GM18868 (cell line): ENCODE measurements at regions not wholly inside any gene's neighbourhood (a gene's known extent, or its start where the extent isn't known, plus 50 kb on each side); places are given as distances from the start of the nearest gene placed in this dataset.
"Not testable (repeated sequence)": the region's sequence is repeated elsewhere in the genome, so short reads cannot be mapped to it uniquely, and the experiment has no call there.

ENCODE experiments used
- ATAC-seq: cut with Tn5 transposase; IDR thresholded peaks from one replicate; pipeline ENCODE4 v1.9.1; 2021; ENCODE audit warnings: mild to moderate bottlenecking, moderate library complexity; ENCODE audit not compliant: unreplicated experiment

- no peak for ATAC-seq
Observed at GRCh38 chr6:30832864-30833263, 51.5 kb upstream of the DDR1 start.

GRCh38 chr6:30830438-30830837 lies 53.9 kb upstream of the DDR1 start:
- ATAC-seq = no peak

- ATAC-seq = no peak
Observed at GRCh38 chr6:30829639-30830255, 54.6 kb upstream of the DDR1 start.

GRCh38 chr6:30829033-30829432 lies 55.3 kb upstream of the DDR1 start:
- no peak for ATAC-seq

- ATAC-seq = no peak
Observed at GRCh38 chr6:30828027-30828962, 56.0 kb upstream of the DDR1 start.

- no peak for ATAC-seq
Observed at GRCh38 chr6:30826961-30827342, 57.4 kb upstream of the DDR1 start.

- ATAC-seq = no peak
Observed at GRCh38 chr6:30824698-30825097, 59.6 kb upstream of the DDR1 start.

GRCh38 chr6:30823534-30823865 lies 60.8 kb upstream of the DDR1 start:
- ATAC-seq = no peak

GRCh38 chr6:30821862-30822784 lies 62.2 kb upstream of the DDR1 start:
- ATAC-seq = no peak

- no peak for ATAC-seq
Observed at GRCh38 chr6:30820193-30820592, 64.1 kb upstream of the DDR1 start.

GRCh38 chr6:30819297-30819917 lies 64.9 kb upstream of the DDR1 start:
- no peak for ATAC-seq

- ATAC-seq = no peak
Observed at GRCh38 chr6:30818391-30818841, 65.9 kb upstream of the DDR1 start.

- ATAC-seq = peak; percentile 56
Observed at GRCh38 chr6:30816791-30817739, 67.3 kb upstream of the DDR1 start.

GRCh38 chr6:30816296-30816695 lies 68.0 kb upstream of the DDR1 start:
- not testable (repeated sequence) for ATAC-seq

- ATAC-seq = not testable (repeated sequence)
Observed at GRCh38 chr6:30815041-30815742, 69.1 kb upstream of the DDR1 start.

- ATAC-seq = no peak
Observed at GRCh38 chr6:30814146-30815040, 69.9 kb upstream of the DDR1 start.

GRCh38 chr6:30813631-30814145 lies 69.3 kb upstream of the IER3 start:
- ATAC-seq = no peak

- peak; percentile 89 for ATAC-seq
Observed at GRCh38 chr6:30810813-30811339, 66.5 kb upstream of the IER3 start.
